HG03175 (cell line): ENCODE measurements at regions not wholly inside any gene's neighbourhood (a gene's known extent, or its start where the extent isn't known, plus 50 kb on each side); places are given as distances from the start of the nearest gene placed in this dataset.
"Not testable (repeated sequence)": the region's sequence is repeated elsewhere in the genome, so short reads cannot be mapped to it uniquely, and the experiment has no call there.

Experiments used
- ATAC-seq: cut with Tn5 transposase; IDR thresholded peaks from one replicate; pipeline ENCODE4 v1.9.1; 2021; ENCODE audit warnings: mild to moderate bottlenecking, moderate library complexity; ENCODE audit not compliant: unreplicated experiment

- ATAC-seq = no peak
These were observed 588.9 kb downstream of the ETS1 start for GRCh38 chr11:127998421-127998820.

- no peak for ATAC-seq
These were observed 589.8 kb downstream of the ETS1 start for GRCh38 chr11:127997594-127997993.

DNA sequence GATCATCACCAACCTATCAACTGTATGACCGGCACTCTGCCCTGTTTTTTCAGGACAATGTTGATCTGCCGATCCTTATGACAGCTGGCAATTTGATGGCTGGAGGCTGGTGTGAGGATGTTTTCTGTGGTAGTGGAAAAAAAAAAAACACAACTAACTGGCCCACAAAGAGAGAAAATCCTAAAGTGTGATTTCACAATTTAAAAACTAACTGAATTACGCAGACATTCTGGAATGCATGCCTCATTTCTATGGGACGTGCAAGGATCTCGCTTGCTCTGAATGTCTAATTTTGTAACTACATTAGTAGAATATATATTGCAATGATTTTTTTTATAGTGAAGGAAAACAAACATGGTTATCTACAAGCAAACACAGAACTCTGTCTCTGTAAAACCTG, 590.5 kb downstream of the ETS1 start:
- ATAC-seq = no peak

- ATAC-seq = no peak
These were observed 591.4 kb downstream of the ETS1 start for GRCh38 chr11:127995921-127996320.

DNA sequence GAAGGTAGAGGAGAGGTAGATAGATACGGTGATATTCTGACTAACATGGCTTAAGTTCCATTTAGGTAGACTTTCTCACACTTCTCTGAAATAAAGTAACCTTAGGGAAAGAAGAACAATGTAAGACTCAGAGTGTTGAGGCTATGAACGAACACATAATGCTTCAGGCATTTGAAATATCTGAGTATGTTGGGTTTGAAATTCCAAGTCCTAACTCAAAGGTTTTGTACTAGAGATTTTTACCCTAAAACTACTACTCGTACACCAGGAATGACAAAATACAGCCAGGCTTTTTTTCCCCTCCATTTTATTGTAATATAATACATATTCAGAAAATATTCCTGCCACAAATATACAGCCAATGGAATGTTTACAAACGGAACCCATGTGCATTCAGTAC, 592.6 kb downstream of the ETS1 start:
- no peak for ATAC-seq

GRCh38 chr11:127993788-127994187, 593.6 kb downstream of the ETS1 start:
- ATAC-seq = no peak

- no peak for ATAC-seq
These were observed 594.1 kb downstream of the ETS1 start for GRCh38 chr11:127993281-127993680.

DNA sequence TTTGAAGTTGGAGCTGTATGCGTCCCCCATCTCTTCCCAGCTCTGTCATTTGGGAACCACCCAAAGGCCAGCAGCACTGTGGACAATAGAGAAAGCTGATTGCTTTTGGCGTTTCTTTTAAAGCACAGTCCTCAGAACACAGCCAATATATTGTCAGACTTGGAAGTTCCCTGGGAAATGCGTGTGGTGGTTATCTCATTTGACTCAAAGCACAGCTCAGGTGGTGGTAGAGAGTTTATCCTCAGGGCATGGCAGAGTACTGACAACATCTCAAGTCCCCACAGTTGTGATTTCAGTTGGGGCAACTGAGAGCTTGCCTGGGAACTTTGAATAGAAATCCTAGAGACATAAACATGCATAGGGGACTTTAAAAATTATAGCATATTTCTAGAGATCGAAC, 601.3 kb downstream of the ETS1 start:
- ATAC-seq = no peak

DNA sequence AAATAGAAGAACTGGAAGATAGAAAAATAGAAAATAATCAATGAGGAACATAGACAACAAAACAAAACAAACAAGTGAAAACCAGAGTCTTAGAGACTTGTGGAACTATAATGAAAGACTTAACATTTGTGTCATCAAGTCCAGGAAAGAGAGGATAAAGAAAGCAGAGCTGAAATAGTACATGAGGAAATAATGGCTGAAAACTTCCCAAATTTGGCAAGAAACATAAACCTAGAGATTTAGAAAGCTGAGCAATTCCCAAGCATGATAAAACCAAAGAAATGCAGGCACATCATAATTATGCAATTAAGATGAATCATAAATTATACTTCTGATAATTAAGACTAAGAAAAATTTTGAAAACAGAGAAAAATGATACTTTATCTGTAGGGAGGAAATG, 614.5 kb downstream of the ETS1 start:
- ATAC-seq = no peak

GRCh38 chr11:127971448-127971847, 615.9 kb downstream of the ETS1 start:
- no peak for ATAC-seq

DNA sequence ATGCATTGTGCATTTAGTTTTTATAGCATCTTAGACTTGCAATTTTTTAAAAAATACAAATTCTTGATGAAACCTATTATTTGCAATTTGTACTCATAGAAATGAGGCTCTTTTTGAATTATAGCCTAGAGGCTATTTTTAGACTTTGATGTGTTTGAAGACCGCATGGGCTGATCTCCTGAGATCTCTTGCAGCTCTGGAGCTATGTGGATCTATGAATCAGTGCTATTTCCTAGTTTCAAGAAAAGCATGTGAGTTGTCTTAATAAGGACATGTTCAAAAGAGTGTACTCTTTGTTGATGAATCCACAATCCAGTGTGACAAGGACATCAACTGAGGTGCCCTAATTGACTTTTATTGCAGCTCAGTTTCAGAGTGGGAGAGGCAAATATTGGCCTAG, 620.5 kb downstream of the ETS1 start:
- ATAC-seq = no peak

- ATAC-seq = no peak
These were observed 621.3 kb downstream of the ETS1 start for GRCh38 chr11:127965939-127966668.

GRCh38 chr11:127962416-127962815, 624.9 kb downstream of the ETS1 start:
- no peak for ATAC-seq

- ATAC-seq = no peak
These were observed 637.2 kb downstream of the ETS1 start for GRCh38 chr11:127950162-127950561.

DNA sequence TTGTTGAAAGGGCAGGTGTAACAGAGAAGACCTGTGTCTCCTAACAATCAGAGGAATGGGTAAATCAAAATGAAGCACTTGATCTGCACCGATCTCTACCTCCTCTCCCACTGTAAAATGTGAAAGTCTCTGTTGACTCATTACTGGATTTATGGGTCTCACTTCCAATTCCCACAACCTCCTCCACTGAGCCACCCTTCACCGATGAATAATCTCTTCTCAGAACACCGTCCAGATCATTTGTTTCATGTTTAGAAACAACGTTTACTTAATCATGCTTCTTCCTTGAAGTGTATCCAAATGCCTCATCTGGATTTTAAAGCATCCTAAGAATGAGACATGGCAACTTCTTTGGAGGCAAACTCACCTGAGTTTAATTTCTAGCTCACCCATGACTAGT, 643.6 kb downstream of the ETS1 start:
- no peak for ATAC-seq

GRCh38 chr11:127943152-127943551, 644.2 kb downstream of the ETS1 start:
- no peak for ATAC-seq

DNA sequence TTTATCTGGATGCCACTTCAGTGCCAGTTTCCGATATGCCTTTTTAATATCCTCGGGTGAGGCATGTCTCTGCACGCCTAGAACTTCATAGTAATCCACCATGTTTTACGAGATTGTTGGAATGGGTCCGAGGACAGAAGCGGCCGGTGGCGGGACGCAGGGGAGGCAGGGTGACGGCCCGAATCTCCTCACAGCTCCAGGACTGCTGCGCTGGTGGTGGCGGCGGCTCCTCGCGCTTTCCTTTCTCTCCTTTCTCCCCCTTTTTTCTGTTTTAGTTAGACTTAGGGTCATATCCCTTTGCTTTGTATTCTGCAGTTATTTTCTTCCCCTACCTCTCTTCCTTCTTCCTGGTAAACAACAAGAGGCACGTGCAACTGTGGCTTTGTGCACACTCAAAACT, 645.8 kb downstream of the ETS1 start:
- ATAC-seq = not testable (repeated sequence)

DNA sequence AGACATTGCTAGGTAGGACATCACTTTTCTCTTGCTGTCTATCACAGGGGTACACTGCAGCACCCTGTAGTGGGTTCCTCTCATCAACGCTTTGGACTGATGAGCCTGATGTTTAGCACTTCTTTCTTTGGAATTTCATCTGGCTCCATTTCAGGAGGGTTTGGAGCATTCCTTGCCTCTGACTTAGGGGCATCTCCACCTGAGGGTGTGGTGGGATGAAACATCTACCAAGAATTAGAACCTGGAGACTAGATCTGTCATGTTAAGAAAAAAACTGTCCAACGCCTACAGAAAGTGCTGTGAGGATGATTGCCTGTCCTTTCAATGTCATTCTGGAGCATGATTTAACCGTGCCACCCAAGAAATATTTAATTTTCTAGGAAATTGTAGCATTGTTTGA, 648.4 kb downstream of the ETS1 start:
- ATAC-seq = no peak

DNA sequence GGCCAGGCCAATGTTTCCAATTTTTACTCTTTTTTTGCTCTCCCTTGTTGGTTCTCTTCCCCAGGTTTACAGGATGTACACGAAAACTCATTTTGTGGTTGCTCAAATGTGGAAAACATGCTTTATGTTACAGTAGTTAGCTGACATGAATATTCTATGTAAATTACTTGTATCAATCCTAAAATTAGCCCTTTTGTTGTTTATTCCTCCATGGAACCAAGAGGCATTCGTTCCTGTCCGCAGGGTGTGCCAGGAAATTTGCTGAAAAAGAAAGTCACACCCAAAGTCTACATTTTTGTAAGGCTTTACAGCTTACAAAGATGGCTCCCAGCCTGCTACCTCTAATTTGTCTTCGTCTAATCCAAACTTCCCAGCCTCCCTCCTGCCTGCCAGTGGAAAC, 652.3 kb downstream of the ETS1 start:
- ATAC-seq = no peak

DNA sequence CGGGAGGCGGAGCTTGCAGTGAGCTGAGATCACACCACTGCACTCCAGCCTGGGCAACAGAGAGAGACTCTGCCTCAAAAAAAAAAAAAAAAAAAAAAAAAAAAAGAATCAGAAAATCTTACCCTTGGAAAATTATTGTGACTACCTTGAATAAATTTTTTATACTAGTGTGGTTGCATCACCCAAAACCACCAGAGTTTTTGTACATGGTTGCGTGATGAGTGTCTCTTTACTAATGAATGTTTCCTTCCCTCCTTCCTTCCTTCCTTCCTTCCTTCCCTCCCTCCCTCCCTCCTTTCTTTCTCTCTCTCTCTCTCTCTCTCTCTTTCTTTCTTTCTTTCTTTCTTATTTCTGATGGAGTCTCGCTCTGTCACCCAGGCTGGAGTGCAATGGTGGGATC, 653.4 kb downstream of the ETS1 start:
- ATAC-seq = not testable (repeated sequence)

- ATAC-seq = no peak
These were observed 655.6 kb downstream of the ETS1 start for GRCh38 chr11:127931803-127932202.

DNA sequence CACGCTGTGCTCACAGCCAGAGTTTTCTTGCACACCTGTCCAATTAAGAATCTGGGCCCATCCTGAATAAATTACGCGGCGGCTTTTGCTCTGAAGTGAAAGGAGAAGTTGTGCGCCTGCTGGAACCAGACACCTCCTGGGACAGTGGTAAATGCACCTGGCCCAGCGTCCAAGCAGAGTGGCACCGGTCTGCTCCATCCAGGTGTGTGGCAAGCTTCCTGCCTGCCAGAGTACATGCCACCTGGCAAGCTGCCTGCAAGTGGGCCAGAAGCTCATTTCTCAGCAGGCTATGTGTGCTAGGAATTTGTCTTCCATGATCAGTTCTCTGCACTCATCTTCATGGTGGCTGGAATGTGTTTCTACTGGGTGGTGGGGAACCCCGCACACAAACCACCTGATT, 660.6 kb downstream of the ETS1 start:
- ATAC-seq = no peak

- ATAC-seq = no peak
These were observed 661.9 kb downstream of the ETS1 start for GRCh38 chr11:127925475-127925874.
